Astrocyte (in vitro differentiated cells and primary cell): ENCODE measurements at regions not wholly inside any gene's neighbourhood (a gene's known extent, or its start where the extent isn't known, plus 50 kb on each side); places are given as distances from the start of the nearest gene placed in this dataset.

ENCODE experiments used
- DNase-seq: peaks from one replicate; pipeline ENCODE4 v3.0.0-alpha.2; 2010; ENCODE audit warnings: low read depth
- FAIRE-seq: peaks from 2 replicates; lab custom pipeline; 2011; peaks lifted over from hg19 to GRCh38; lab: Jason Lieb, UNC
- H2AFZ ChIP-seq: 2 replicates; pipeline ENCODE4 v1.6.0; 2012; ENCODE audit warnings: low read depth, low read length, inconsistent platforms
- H3K27ac ChIP-seq: 2 replicates; pipeline ENCODE4 v1.5.1; 2011; ENCODE audit warnings: low read depth, low read length, inconsistent platforms
- H3K27me3 ChIP-seq: 2 replicates; pipeline ENCODE4 v1.6.0; 2011; ENCODE audit warnings: low read length, inconsistent platforms; ENCODE audit not compliant: insufficient read depth
- H3K36me3 ChIP-seq: 2 replicates; pipeline ENCODE4 v1.5.1; 2011; ENCODE audit warnings: low read length, inconsistent platforms; ENCODE audit not compliant: insufficient read depth
- H3K4me1 ChIP-seq: 2 replicates; pipeline ENCODE4 v1.5.1; 2011; ENCODE audit warnings: low read length, inconsistent platforms; ENCODE audit not compliant: insufficient read depth
- H3K4me2 ChIP-seq: 2 replicates; pipeline ENCODE4 v1.6.0; 2012; ENCODE audit warnings: low read length, inconsistent platforms
- H3K4me3 ChIP-seq: 2 replicates; pipeline ENCODE4 v1.5.1; 2011; ENCODE audit warnings: low read depth, mild to moderate bottlenecking, low read length, inconsistent platforms; ENCODE audit not compliant: insufficient read depth
- H3K79me2 ChIP-seq: 2 replicates; pipeline ENCODE4 v1.6.0; 2012; ENCODE audit warnings: mild to moderate bottlenecking, low read length, inconsistent platforms; ENCODE audit not compliant: insufficient read depth
- H3K9ac ChIP-seq: 2 replicates; pipeline ENCODE4 v1.6.0; 2012; ENCODE audit warnings: mild to moderate bottlenecking, low read length, inconsistent platforms
- H3K9me3 ChIP-seq: 2 replicates; pipeline ENCODE4 v1.5.1; 2012; ENCODE audit warnings: low read depth, mild to moderate bottlenecking, low read length, inconsistent platforms; ENCODE audit not compliant: insufficient read depth
- H4K20me1 ChIP-seq: 2 replicates; pipeline ENCODE4 v1.6.0; 2012; ENCODE audit warnings: low read length, inconsistent platforms; ENCODE audit not compliant: insufficient read depth
- H3K27ac Mint-ChIP-seq: one replicate; pipeline ENCODE4 v1.8.0; 2021; ENCODE audit warnings: mild to moderate bottlenecking, mixed read lengths; ENCODE audit not compliant: unreplicated experiment
- H3K27me3 Mint-ChIP-seq: one replicate; pipeline ENCODE4 v1.8.0; 2021; ENCODE audit warnings: low read depth, mixed read lengths; ENCODE audit not compliant: unreplicated experiment
- H3K36me3 Mint-ChIP-seq: one replicate; pipeline ENCODE4 v1.8.0; 2021; ENCODE audit warnings: low read depth, mixed read lengths; ENCODE audit not compliant: unreplicated experiment
- H3K4me1 Mint-ChIP-seq: one replicate; pipeline ENCODE4 v1.8.0; 2021; ENCODE audit warnings: low read depth, mixed read lengths; ENCODE audit not compliant: unreplicated experiment
- H3K4me3 Mint-ChIP-seq: one replicate; pipeline ENCODE4 v1.8.0; 2021; ENCODE audit warnings: mild to moderate bottlenecking, moderate library complexity, mixed read lengths; ENCODE audit not compliant: unreplicated experiment
- H3K9me3 Mint-ChIP-seq: one replicate; pipeline ENCODE4 v1.8.0; 2021; ENCODE audit warnings: mild to moderate bottlenecking, mixed read lengths; ENCODE audit not compliant: unreplicated experiment
- CTCF ChIP-seq: IDR thresholded peaks from 2 replicates; pipeline ENCODE4 v1.5.1; 2011; ENCODE audit warnings: low read depth, mild to moderate bottlenecking, inconsistent platforms, low read length, moderate library complexity; ENCODE audit not compliant: insufficient read depth
- EZH2 ChIP-seq: IDR thresholded peaks from 2 replicates; pipeline ENCODE4 v1.6.1; 2012; ENCODE audit warnings: mild to moderate bottlenecking, low read length, inconsistent platforms; ENCODE audit not compliant: insufficient read depth

GRCh38 chr2:163142618-163143017 is 304.1 kb upstream of the KCNH7 start:
- no peak overlapping the region for H3K4me2 ChIP-seq
- Mint-ChIP-seq H3K27me3 (no peaks in the 10 kb centered on the region), H3K4me3 (no peak overlapping the region), H3K36me3 (no peaks in the 10 kb centered on the region), H3K27ac (no peak overlapping the region), H3K9me3 (peaks cover 5% of the 10 kb centered on the region), H3K4me1 (peaks cover 1% of the 10 kb centered on the region)
- H3K27ac ChIP-seq = no peak overlapping the region
- no peaks in the 10 kb centered on the region for H3K79me2 ChIP-seq
- no peaks in the 10 kb centered on the region for H3K9me3 ChIP-seq
- no peaks in the 10 kb centered on the region for H3K4me1 ChIP-seq
- no peaks in the 10 kb centered on the region for H3K27me3 ChIP-seq
- H3K9ac ChIP-seq = no peak overlapping the region
- no peak overlapping the region for H3K4me3 ChIP-seq
- TF ChIP-seq EZH2 (no peak), CTCF (no peak)
- FAIRE-seq = no peak
- no peak overlapping the region for H2AFZ ChIP-seq
- no peak for DNase-seq
- no peaks in the 10 kb centered on the region for H4K20me1 ChIP-seq
- H3K36me3 ChIP-seq = no peaks in the 10 kb centered on the region

- H2AFZ ChIP-seq = no peak overlapping the region
- FAIRE-seq (no peak), DNase-seq (no peak)
- H3K9me3 ChIP-seq = no peaks in the 10 kb centered on the region
- no peak overlapping the region for H3K27ac Mint-ChIP-seq
- no peak overlapping the region for H3K9ac ChIP-seq
- no peak overlapping the region for H3K4me2 ChIP-seq
- TF ChIP-seq EZH2 (no peak), CTCF (no peak)
- no peaks in the 10 kb centered on the region for H3K79me2 ChIP-seq
- H3K27me3 ChIP-seq = no peaks in the 10 kb centered on the region
- H3K4me1 ChIP-seq = no peaks in the 10 kb centered on the region
- no peaks in the 10 kb centered on the region for H4K20me1 ChIP-seq
- H3K4me3 ChIP-seq = no peak overlapping the region
- no peaks in the 10 kb centered on the region for H3K9me3 Mint-ChIP-seq
- H3K27me3 Mint-ChIP-seq = no peaks in the 10 kb centered on the region
- peaks cover 10% of the 10 kb centered on the region for H3K4me1 Mint-ChIP-seq
- no peaks in the 10 kb centered on the region for H3K36me3 Mint-ChIP-seq
- H3K36me3 ChIP-seq = no peaks in the 10 kb centered on the region
- no peak overlapping the region for H3K27ac ChIP-seq
- no peak overlapping the region for H3K4me3 Mint-ChIP-seq
Measured at GRCh38 chr2:163138947-163139346, 300.4 kb upstream of the KCNH7 start.

GRCh38 chr2:163135256-163135655 is 296.7 kb upstream of the KCNH7 start:
- Histone ChIP-seq H3K4me2 (no peak overlapping the region), H3K27me3 (no peaks in the 10 kb centered on the region), H3K4me3 (no peak overlapping the region), H3K4me1 (no peaks in the 10 kb centered on the region), H3K36me3 (no peaks in the 10 kb centered on the region), H3K9me3 (no peaks in the 10 kb centered on the region), H2AFZ (no peak overlapping the region), H3K9ac (no peak overlapping the region), H3K27ac (no peak overlapping the region), H3K79me2 (no peaks in the 10 kb centered on the region), H4K20me1 (no peaks in the 10 kb centered on the region)
- DNase-seq (no peak), FAIRE-seq (no peak)
- no peak overlapping the region for H3K27ac Mint-ChIP-seq
- no peak overlapping the region for H3K4me3 Mint-ChIP-seq
- peaks cover 10% of the 10 kb centered on the region for H3K4me1 Mint-ChIP-seq
- H3K9me3 Mint-ChIP-seq = no peaks in the 10 kb centered on the region
- no peaks in the 10 kb centered on the region for H3K36me3 Mint-ChIP-seq
- no peaks in the 10 kb centered on the region for H3K27me3 Mint-ChIP-seq
- TF ChIP-seq EZH2 = no peak
